Tongue (tissue), 1 donor: ENCODE measurements at regions not wholly inside any gene's neighbourhood (a gene's known extent, or its start where the extent isn't known, plus 50 kb on each side); places are given as distances from the start of the nearest gene placed in this dataset.

Experiments used
- DNase-seq: peaks from one replicate; pipeline ENCODE4 v3.0.0-alpha.2; 2015

DNA sequence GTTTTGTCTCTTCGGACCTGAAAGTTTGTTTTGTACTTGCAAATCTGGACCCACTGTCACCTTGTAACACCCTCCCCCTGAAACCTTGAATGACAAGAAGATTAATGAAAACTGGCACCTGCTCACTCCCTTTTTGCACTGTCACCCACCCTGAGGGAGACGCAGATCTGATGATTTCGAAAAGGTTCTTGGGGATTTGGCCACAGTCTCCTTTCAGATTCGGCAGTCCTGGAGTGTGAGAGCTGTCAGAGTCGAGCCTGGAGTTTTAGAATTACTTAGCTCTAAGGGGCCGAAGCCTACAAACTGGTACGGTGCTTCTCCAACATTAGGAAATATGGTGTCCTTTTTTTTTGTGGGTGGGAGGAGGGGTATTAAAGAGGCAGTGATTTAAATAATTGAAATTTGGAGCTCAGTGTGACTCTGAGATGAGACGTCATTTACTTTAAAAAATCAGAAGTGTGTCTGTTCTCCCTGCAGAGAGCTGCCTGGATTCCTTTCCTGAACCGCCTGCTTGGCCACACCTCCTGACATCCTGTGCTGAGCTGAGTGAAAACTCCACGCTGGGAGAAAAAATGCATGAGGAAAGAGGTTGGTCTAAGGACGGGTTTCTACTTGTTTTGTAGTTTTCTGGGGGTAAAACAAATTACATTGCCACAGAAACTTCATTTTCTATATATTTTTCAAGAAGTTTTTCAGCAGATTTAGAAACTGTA lies 447.0 kb upstream of the CDH4 start:
- peak; percentile 56 for DNase-seq

DNA sequence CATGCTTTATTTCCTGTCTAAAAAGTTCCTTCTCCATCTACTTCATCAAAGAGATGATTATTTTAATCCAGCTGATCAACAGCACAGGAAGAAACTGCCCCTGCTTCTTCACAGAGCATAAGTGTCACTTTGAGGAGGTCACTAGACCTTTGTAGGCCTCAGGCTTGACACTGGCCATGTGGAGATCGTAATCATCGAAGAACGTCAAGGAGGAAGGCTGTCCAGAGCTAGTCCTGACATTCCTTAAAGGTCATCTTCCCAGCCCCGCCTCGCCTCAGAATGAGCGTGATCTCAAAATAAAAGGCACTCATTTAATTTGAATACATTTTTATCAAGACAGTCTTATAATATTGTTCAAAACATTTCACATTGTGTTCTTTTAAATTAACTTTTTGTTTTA lies 445.7 kb upstream of the CDH4 start:
- DNase-seq: no peak

DNA sequence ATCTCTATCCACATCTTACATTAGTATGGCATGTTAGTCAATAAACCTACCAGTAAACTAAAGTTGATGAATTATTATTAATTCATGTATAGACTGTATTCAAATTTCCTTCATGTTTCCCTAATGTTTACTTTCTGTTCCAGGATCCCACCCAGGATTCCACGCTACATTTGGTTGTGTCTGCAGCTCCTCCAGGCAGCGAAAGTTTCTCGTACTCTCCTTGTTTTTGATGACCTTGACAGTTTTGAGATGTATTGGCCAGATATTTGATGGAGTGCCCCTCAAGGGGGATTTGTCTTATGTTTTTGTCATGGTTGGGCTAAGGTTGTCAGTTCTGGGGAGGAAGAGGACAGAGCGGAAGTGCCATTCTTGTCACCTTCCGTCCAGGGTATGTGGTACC lies 445.2 kb upstream of the CDH4 start:
- no peak for DNase-seq

DNA sequence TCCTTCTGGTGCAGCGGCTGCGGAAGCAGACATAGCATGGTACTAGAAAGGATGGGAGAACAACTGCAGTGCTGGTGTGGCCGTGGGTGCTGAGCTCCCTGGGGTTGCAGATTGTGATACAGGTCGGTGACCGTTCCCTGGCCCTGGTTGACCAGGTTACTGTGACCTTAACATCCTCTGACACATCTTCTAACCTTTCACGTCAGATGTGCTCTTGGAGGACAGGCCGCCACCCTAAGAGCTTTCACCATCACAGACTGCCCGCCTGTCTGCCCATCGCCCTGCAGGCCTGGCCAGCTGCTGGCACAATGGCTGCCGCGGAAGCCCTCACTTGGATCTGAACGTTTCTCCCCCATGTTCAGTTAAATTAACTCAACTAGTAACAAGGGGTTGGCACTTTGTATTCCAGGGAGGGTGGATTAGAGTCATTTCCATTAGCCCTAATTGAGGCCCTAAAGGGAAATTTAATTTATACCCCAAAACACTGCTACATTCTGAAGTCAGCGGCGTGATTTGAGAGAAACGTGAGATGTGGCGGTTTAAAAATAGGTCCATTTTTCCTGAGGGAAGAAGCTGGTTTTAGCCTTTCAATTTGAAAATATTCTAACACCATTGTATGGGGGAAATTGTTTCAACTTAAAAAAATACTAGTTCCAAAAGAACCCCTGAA lies 443.9 kb upstream of the CDH4 start:
- no peak for DNase-seq

DNA sequence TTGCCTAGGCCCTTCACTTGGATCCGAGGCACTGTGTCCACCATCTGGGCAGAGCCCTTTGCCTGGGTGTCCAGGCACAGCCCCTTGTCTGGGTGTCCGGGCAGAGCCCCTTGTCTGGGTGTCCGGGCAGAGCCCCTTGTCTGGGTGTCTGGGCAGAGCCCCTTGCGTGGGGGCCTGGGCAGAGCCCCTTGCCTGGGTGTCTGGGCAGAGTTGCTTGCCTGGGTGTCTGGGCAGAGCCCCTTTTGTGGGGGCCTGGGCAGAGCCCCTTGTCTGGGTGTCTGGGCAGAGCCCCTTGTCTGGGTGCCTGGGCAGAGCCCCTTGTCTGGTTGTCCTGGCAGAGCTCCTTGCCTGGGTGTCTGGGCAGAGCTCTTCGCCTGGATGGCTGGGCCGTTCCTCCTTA lies 443.4 kb upstream of the CDH4 start:
- no peak for DNase-seq

DNA sequence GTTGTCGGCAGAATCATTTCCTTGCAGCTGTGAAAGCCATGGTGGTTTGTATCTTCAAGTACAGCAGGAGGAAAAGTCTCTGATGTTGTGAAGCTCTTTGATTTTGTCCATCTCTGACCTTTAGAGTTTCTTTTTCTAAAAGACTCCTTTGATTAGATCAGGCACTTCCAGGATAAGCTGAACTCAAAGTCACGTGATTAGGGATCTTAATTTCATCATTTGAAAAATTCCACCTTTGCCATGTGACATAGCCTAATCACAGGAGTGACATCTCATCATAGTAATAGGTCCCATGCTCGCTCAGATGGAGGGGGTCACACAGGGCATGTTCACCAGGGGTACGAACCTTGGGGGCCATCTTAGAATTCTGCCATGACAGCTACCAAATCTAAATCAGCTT lies 441.5 kb upstream of the CDH4 start:
- no peak for DNase-seq

DNA sequence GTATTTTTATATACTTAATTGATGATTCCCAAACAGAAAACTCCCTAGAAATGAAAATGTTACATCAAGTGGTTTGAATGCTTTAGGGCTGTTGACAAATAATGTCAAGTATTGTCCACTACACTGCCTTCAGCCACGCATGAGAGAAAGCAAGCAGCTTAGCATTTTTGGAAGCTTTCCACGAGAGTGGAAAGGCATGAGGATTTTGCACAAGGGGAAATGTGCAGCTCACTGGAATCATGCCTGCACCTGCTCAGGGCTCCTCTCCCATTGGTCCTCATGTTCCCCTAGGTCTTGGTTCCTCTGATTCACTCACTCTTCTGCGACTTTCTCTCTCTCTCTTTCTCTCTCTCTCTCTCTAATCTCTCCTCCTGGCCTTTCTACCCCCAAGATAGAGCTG lies 439.5 kb upstream of the CDH4 start:
- DNase-seq: no peak

DNA sequence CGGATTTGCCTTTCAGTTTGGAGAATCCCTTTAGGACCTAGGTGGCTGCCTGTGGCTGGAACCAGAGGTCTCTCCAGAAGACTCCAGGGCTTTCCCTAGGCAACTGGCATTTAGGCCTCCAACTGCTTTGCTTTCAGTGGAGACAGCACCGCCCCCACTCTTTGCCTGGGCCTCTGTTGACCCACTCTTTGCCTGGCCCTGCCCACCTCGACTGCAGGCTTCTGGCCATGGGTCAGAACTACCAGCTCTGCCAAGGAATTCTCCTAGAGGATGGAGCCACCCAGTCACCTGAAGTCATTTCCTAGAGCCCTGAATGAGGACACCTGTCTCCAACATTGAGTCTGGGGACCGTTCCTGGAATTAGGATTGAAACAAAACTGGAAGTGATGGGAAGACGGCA lies 439.0 kb upstream of the CDH4 start:
- DNase-seq: no peak

DNA sequence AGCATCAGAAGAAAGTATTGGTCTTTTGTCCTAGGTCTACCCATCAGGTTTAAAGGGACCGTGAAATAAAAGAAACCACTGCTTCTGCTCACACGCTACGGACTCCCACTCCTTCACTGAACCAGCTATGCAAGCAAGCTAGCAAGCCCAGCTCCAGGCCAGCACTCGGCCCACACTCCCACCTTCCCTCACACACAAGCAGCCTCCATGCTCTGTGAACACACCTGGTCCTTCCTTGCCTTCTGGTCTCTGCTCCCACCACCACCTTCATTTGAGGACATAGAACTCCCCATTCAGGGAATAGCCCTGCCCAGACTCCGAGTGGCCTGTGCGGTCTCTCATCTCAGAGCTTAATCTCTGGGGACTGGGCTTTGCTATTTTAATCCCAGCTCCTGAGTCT lies 436.4 kb upstream of the CDH4 start:
- DNase-seq: no peak

DNA sequence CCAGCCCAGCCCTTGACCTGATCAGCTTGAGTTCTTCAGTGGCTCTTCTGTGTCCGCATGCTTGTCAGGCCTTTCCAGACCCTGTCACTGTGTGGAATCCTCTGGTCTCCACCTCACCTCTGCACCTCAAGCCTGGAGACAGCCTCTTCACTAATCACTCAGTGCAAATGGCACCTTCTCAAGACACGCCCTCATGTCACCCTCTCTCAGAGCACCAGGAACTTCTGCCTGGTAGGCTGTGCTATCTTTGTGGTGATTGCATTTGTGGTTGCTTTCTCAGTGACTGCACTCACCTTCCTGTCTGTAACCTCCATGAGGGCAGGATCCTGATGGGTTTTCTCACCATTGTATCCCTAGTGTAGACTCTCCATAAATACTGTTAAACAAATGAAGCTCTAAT lies 435.2 kb upstream of the CDH4 start:
- DNase-seq: no peak

DNA sequence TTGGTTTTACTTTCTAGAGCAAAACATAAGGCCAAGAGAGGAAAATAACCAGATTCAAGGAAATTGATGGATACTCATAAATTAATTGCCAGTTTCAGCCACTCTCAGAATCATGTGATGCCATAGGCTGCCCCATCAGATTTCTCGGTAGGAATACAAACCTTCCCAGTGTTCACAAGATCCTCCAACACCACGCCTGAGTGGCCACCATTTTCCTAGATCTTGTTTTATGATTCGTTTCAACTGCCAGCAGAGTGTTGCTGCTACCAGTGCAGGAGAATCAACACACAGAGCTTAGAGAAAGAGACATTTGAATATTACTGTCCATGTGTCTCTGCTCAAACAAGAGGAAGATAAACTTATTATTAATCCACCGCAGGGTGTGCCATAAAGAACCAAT lies 434.2 kb upstream of the CDH4 start:
- no peak for DNase-seq

DNA sequence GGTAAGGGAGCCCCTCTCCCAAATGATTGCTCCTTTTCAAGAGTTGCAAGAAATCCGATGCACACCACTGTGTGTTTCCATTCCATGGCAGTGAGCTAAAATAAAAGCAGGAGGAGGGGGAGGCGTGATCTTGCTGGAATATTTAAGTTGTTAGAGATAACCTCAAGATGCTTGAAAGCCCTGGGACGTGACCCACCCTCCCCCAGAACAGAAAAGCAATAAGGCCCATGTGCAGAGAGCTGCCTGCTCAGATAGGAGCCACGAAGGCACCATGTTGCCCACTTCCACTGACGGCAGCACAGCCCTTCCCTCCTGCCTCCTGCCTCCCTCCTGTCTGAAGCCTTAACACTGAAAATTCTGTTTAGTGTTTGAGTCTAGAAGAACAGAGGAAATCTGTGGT lies 432.6 kb upstream of the CDH4 start:
- DNase-seq: no peak

DNA sequence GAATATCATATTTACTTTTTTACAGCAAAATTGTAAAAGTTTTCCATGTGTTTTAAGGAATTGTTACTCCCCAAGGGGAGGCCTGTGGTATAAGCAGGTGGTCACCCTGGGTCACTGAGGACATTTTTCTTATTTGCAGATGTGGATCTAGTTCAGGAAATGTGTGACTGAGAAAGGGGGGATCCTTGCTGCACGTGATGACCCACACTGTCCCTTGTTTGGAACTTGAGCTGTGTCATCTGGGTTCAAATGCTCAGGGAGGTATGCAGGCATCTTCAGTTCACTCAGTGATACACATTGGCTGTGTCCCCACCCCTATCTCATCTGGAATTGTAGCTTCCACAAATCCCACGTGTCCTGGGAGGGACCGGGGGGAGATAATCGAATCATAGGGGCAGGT lies 431.9 kb upstream of the CDH4 start:
- DNase-seq: no peak

DNA sequence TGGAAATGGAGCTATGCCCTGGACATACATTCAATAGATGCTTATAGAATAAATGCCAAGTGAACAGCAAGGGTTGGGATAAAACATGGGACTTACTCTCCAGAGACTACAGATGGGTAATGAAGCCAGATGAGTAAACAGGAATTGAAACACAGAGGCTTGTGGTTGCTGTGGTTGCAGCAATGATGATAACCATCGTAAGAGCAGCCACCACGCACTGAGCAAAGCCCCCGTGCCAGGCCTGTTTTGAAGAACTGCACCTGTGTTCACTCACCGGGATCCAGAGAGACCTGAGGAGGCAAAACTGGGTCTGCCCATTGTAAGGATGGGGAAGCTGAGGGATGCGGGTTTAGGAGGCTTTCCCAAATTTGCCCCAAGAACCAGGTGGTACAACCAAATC lies 431.1 kb upstream of the CDH4 start:
- DNase-seq: no peak

DNA sequence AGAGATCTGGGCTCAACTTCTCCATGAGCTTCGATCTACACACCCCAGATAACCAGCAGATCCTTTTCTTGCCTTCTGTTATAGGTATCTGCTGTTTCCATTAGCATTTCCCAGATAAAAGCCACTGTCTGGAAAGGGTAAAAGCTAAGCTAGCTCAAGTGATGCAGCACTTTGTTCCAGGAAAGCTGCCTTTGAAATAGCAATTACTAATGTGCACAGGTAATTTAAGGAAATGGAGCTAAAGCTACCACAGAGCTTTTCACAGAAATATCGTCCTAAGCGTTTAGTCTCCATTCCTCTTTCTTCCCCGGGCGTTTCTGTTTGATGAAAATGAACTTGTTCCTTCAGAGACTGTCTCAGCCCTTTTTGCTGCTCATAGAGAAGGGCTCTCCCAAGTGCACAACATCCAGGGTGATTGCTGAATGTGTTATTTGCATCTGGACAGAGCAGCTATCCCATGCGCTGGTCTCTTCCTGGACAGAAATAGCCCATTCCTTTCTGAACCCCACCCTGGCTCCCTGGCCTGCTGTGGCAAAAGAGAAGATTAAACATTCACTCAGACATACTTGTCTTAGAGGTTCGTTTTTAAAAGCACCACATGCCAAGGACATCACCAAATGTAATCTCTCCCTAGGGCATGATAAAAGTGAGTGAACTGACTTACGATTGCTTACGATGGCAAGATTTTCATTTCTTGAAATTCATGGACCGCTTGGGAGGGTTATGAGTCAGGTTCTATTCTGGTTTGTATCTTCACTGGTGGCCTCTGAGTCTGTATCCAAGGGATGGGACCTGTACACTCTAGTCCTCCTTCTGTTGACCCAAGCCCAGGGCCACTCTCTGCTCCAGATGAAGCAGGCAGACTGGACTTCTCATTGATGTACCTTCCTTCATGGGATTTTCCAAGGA lies 429.1 kb upstream of the CDH4 start:
- no peak for DNase-seq

DNA sequence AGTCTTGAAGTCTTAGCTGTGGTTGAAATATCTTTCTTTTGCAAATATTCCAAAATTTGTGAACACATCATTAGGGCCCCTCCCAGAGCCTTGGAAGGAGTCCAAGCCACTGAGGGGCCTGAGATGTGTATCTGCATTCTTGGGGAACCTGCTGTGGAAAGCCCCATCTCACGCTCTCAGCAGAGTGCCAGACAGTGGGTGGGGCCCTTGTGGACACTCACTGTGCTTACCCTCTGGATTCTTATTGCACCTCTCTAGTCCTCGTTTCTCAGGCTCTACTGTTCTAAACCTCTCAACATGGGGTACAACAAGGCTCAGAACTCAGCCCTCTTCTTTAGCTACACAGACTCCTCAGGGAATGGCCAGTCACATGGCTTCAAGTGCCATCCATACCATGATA lies 416.2 kb upstream of the CDH4 start:
- DNase-seq: no peak

DNA sequence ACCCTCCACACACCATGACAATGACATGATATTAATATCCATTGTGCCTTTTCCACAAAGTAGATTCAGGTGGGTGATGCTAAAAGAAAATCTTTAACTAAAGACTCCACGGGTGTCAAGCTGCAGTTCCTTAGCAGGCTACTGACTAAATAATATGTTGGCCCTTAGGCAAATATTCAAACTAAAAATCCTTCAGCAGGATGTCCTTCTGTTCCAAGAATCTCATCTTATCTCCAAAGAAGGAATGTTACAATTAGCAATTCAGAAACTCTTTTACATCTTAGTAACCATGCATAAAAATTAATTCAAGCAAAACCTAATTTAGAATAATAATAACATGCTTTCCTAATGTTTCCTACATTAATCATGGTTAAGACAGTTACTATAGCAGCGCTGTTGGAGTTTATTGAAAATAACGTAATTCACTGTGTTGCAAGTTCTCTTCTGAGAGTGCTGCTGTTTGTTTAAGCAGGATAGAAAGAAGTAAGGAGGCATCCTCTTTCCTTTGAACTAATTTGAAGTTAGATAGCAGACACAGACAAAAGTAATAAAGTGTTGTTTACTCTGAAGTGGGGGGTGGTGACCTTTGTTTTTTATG lies 414.8 kb upstream of the CDH4 start:
- no peak for DNase-seq

DNA sequence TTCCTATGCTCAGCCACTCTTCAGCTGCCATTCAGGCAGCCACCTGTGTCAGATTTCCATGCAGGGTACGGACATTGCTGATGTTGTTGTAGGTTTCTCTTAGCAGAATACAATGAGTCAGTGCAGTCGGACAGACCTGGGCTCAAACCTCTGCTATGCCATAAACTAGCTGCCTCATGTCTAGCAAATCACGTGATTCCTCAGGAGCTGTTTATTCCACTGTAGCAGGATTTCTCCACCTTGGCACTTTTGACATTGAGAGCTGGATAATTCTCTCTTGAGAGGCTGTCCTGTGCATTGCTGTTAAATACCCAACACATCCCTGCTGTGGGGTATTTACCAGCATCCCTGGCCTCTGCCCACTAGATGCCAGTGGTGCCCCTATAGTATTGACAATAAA lies 413.8 kb upstream of the CDH4 start:
- DNase-seq: no peak

DNA sequence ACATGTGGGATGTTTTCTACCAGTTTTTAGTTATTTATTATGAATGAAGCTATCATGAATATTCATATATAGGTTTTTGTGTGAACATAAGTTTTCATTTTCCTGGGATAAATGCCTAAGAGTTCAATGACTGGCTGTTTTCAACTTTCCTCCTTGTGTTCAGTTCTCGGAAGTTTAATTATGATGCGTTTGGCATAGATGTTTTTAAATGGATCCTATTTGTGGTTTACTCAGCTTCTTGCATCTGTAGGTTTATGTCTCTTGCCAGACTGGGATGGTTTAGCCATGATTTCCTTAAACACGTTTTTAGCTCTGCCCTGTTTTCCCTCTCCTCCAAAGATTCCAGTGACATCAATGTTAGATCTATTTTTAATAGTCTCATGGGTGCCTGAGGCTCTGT lies 411.1 kb upstream of the CDH4 start:
- DNase-seq: no peak

DNA sequence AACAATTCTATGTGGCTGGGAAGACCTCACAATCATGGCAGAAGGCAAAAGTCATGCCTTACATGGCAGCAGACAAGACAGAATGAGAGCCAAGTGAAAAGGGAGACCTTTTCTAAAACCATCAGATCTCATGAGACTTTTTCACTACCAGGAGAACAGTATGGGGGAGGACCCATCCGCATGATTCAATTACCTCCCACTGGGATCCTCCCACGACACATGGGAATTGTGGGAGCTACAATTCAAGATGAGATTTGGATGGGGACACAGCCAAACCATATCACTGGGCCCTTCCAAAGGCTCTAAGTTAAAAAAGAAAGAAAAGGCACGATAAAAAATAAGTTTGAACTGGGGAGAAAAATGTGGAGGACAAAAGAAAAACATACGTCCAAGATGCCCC lies 406.9 kb upstream of the CDH4 start:
- no peak for DNase-seq

DNA sequence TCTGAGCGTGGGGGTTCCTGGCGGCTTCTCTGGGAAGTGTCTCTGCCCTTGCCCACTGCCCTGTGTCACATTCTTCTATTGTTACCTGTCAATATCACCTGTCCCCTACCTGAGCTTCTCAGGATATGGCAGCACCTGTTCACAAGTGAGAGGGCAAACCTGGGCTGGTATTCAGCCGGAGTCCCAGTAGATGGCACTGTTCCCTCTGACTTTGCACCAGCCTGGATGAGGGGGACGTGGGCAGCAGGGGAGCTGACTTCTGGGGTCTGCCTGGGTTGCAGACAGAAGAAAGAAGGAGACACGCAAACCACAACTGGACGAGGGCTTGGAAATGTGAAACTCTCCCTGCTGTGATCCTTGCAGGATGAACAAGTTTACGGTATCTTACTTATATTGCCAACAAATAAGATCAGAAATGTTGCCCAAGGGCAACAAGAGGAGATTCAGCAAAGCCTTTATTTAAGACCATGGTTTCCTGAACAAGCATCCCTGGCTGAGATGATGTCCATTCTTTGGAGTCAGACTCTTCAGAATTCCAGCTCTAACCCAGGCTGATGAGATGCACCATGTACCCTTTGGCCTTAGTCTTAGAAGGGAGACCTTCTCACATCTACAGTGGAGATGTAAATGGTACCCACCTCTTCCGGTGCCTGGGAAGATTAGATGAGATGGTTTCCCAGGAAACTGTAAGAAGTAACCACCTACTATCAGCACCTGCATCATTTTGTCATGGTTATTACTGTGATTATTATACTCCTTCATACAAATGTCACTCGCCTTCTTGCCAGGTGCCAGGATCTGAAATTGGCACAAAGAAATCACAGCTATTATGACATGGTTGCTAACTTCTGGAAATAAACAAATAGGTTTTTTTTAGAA lies 400.0 kb upstream of the CDH4 start:
- DNase-seq: peak; percentile 24

DNA sequence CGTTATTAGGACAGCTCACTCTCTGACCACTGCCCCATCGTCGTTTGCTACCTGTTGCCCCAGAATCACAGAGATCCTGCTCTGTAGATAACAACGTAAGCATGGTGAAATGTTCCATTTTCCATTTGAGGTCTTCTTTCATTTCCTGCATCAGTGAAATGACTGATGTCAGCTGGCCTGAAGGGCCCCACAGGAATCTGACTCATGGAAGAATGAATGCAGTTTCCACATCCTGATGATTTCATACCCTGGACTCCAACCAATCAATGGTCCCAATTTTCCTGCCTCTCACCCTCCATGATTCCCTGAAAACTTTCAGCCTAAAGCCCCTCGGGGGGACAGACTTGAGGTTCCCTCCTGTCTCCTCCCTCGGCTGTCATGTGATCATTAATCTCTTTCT lies 394.4 kb upstream of the CDH4 start:
- no peak for DNase-seq
